Ascending aorta (tissue), 2 donors: ENCODE measurements at regions not wholly inside any gene's neighbourhood (a gene's known extent, or its start where the extent isn't known, plus 50 kb on each side); places are given as distances from the start of the nearest gene placed in this dataset.

Experiments used
- DNase-seq, 2 donors: peaks; one replicate each; pipeline ENCODE4 v3.0.0-alpha.2; 2019; ENCODE audit warnings: low spot score in 2 of 2
- H3K27ac ChIP-seq, 2 donors: fragments of 200-600 bp; sonication (generic); one replicate each; pipeline ENCODE4 v1.5.1; 2016 to 2017; ENCODE audit warnings: mild to moderate bottlenecking in 1 of 2
- H3K27me3 ChIP-seq: fragments of 200-600 bp; sonication (generic); one replicate; pipeline ENCODE4 v1.5.1; 2017
- H3K36me3 ChIP-seq, 2 donors: fragments of 200-600 bp; sonication (generic); one replicate each; pipeline ENCODE4 v1.5.1; 2016
- H3K4me1 ChIP-seq, 2 donors: fragments of 200-600 bp; sonication (generic); one replicate each; pipeline ENCODE4 v1.5.1; 2016 to 2017; ENCODE audit warnings: mild to moderate bottlenecking in 1 of 2
- H3K4me3 ChIP-seq, 2 donors: fragments of 200-600 bp; sonication (generic); one replicate each; pipeline ENCODE4 v1.5.1; 2016 to 2017; ENCODE audit warnings: mild to moderate bottlenecking in 1 of 2
- H3K9me3 ChIP-seq, 2 donors: fragments of 200-600 bp; sonication (generic); one replicate each; pipeline ENCODE4 v1.5.1; 2016
- CTCF ChIP-seq, 3 experiments: fragments of 200-600 bp in 2 of 3; fragments of 450-650 bp in 1 of 3; sonication (generic) in 2 of 3; IDR thresholded peaks; one replicate each; pipeline ENCODE4 v1.5.1; 2016 to 2019; ENCODE audit warnings: antibody characterized with exemption in 3 of 3, mild to moderate bottlenecking in 1 of 3, moderate library complexity in 1 of 3
- intact Hi-C: fragments of 100-400 bp; cut with DNase I; formaldehyde crosslinking; loops from one replicate; pipeline ENCODE4 v1.15.1; 2023

GRCh38 chr13:107644136-107644535 is 571.2 kb downstream of the LIG4 start:
- no peak for DNase-seq
- no peak for TF ChIP-seq CTCF (IDR thresholded peaks at IDR 0.05)
- Histone ChIP-seq H3K4me3 (no peak overlapping the region), H3K36me3 (no peaks in the 10 kb centered on the region), H3K27ac (no peak overlapping the region), H3K4me1 (no peaks in the 10 kb centered on the region), H3K9me3 (no peaks in the 10 kb centered on the region), H3K27me3 (no peaks in the 10 kb centered on the region)
- intact Hi-C loops: no loop called here

- Histone ChIP-seq H3K27ac (no peak overlapping the region), H3K4me3 (no peak overlapping the region), H3K9me3 (no peaks in the 10 kb centered on the region), H3K27me3 (no peaks in the 10 kb centered on the region), H3K36me3 (no peaks in the 10 kb centered on the region), H3K4me1 (no peaks in the 10 kb centered on the region)
- intact Hi-C loops: no loop called here
- TF ChIP-seq CTCF (IDR thresholded peaks at IDR 0.05): no peak
- no peak for DNase-seq
Measured at GRCh38 chr13:107643615-107644014, 571.7 kb downstream of the LIG4 start.

- DNase-seq: no peak
- intact Hi-C loops: no loop called here
- H3K27ac ChIP-seq: no peak overlapping the region
- H3K4me1 ChIP-seq: no peaks in the 10 kb centered on the region
- H3K36me3 ChIP-seq: no peaks in the 10 kb centered on the region
- no peaks in the 10 kb centered on the region for H3K27me3 ChIP-seq
- no peaks in the 10 kb centered on the region for H3K9me3 ChIP-seq
- H3K4me3 ChIP-seq: no peak overlapping the region
- no peak for TF ChIP-seq CTCF (IDR thresholded peaks at IDR 0.05)
Measured at GRCh38 chr13:107642831-107643230, 572.5 kb downstream of the LIG4 start.

- no peak for TF ChIP-seq CTCF (IDR thresholded peaks at IDR 0.05)
- no peak overlapping the region for H3K4me3 ChIP-seq
- intact Hi-C loops: no loop called here
Measured at GRCh38 chr13:107641574-107641973, 573.8 kb downstream of the LIG4 start.

GRCh38 chr13:107625648-107626047 is 589.7 kb downstream of the LIG4 start:
- no peak for DNase-seq
- Histone ChIP-seq H3K36me3 (no peaks in the 10 kb centered on the region), H3K27ac (no peak overlapping the region), H3K4me1 (no peaks in the 10 kb centered on the region), H3K27me3 (no peaks in the 10 kb centered on the region), H3K4me3 (no peak overlapping the region), H3K9me3 (no peaks in the 10 kb centered on the region)
- no peak for TF ChIP-seq CTCF (IDR thresholded peaks at IDR 0.05)
- intact Hi-C loops: no loop called here

More at GRCh38 chr13:107641574-107641973, 573.8 kb downstream of the LIG4 start:
- H3K4me1 ChIP-seq: no peaks in the 10 kb centered on the region
- no peak overlapping the region for H3K27ac ChIP-seq
- no peaks in the 10 kb centered on the region for H3K9me3 ChIP-seq
- no peaks in the 10 kb centered on the region for H3K27me3 ChIP-seq
- no peak for DNase-seq
- H3K36me3 ChIP-seq: no peaks in the 10 kb centered on the region

GRCh38 chr13:107617527-107617926 is 597.8 kb downstream of the LIG4 start:
- no peak for TF ChIP-seq CTCF (IDR thresholded peaks at IDR 0.05)
- intact Hi-C loops: no loop called here

More at GRCh38 chr13:107617527-107617926, 597.8 kb downstream of the LIG4 start:
- no peaks in the 10 kb centered on the region for H3K36me3 ChIP-seq
- no peaks in the 10 kb centered on the region for H3K4me1 ChIP-seq
- no peak overlapping the region for H3K4me3 ChIP-seq
- no peaks in the 10 kb centered on the region for H3K27me3 ChIP-seq
- no peak for DNase-seq
- no peak overlapping the region for H3K27ac ChIP-seq
- no peaks in the 10 kb centered on the region for H3K9me3 ChIP-seq
